LNCaP clone FGC (cell line): ENCODE measurements at regions not wholly inside any gene's neighbourhood (a gene's known extent, or its start where the extent isn't known, plus 50 kb on each side); places are given as distances from the start of the nearest gene placed in this dataset.

ENCODE experiments used
- DNase-seq: peaks from one replicate; pipeline ENCODE4 v3.0.0-alpha.2; 2011; ENCODE audit warnings: low read depth
- H3K4me3 ChIP-seq: 2 replicates; pipeline ENCODE4 v1.5.1; 2011; ENCODE audit warnings: mild to moderate bottlenecking, low read depth, low read length, control low read depth
- CTCF ChIP-seq: IDR thresholded peaks from 2 replicates; pipeline ENCODE4 v1.5.1; 2012; ENCODE audit warnings: mild to moderate bottlenecking; ENCODE audit not compliant: control insufficient read depth, insufficient read depth; ENCODE audit errors: extremely low read depth

- no peak overlapping the region for H3K4me3 ChIP-seq
- no peak for TF ChIP-seq CTCF
- DNase-seq = no peak
Measured at GRCh38 chr6:115618256-115618655, 442.4 kb downstream of the FRK start.

- TF ChIP-seq CTCF = no peak
- DNase-seq = no peak
- no peak overlapping the region for H3K4me3 ChIP-seq
Measured at GRCh38 chr6:115617031-115617430, 443.7 kb downstream of the FRK start.

DNA sequence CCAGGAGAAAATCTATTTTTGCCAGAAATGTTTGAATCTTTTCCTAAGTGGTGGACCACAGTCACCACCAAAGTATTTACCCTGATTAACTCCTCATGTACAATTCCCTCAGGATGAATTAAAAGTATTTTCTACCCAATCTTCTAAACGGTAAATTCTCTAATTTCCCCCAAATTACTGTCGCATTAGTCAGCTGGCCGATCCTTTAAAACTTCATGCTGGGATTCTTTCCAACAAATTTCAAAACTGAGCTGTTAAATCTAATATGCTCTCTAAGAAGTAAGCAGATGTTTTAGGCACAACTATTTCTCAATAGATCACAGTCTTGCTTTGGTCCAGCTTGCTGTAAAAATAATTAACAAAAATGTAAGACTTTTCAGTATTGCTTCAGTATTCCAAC is 447.2 kb downstream of the FRK start:
- H3K4me3 ChIP-seq = no peak overlapping the region
- no peak for TF ChIP-seq CTCF
- no peak for DNase-seq

DNA sequence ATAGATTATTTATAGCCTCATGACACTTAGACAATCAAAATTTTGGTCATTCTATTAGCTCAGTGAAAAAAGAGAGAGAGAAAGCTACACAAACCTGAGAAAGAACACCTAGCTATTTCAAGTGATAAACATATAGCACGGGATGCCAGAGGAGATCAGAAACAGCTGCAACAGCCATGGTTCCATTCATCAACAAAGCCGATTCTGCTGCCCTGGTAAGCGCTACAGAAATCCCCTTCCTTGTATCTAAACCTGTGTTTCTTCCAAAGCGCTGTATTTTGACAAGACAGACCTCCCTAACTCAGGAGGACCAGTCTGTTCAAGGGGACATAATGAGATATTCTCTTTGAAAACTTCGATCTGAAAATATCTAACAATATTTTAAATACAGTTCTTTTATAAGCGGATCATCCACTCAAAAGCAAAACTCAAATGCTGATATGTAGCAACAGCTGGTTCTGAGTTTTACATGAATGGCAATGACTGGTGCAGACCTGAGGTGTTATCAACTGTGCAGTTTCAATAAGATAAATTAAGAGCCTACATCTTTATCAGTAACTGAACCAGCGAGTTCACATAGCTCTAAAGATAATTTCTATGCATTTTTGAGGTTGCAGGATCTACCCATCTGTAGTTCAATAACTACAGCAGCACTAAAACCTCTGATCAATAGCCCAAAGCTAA is 447.8 kb downstream of the FRK start:
- DNase-seq = no peak
- no peak overlapping the region for H3K4me3 ChIP-seq
- no peak for TF ChIP-seq CTCF

GRCh38 chr6:115612216-115612615 is 448.5 kb downstream of the FRK start:
- DNase-seq = no peak
- no peak overlapping the region for H3K4me3 ChIP-seq
- no peak for TF ChIP-seq CTCF

GRCh38 chr6:115610696-115611095 is 450.0 kb downstream of the FRK start:
- H3K4me3 ChIP-seq = no peak overlapping the region
- no peak for DNase-seq
- TF ChIP-seq CTCF = no peak

DNA sequence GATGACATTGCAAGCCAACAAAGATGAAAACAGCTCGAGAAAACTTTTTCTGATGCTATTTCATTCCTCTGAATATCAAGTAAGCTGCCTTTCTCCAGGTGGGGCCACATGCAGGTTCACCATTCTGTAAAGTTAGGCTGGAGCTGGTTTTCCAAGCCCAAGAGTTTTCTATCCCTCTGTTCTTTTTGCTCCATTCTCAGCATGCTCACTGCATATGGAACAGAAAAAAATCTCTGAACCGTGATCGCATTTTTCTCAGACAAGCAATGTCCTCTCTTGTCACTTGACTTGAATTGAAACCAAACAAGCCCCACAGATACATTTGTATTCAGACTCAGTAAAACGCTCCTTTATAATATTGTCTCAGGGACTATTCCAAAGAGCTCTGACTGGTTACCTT is 451.6 kb downstream of the FRK start:
- no peak for DNase-seq
- no peak for TF ChIP-seq CTCF
- no peak overlapping the region for H3K4me3 ChIP-seq
